BJ (cell line): ENCODE measurements at regions not wholly inside any gene's neighbourhood (a gene's known extent, or its start where the extent isn't known, plus 50 kb on each side); places are given as distances from the start of the nearest gene placed in this dataset.

Experiments
- CTCF ChIA-PET: fragments of 350-600 bp; formaldehyde crosslinking; extraction: SDS; loops from one replicate; lab custom pipeline; 2021; ENCODE audit warnings: antibody characterized with exemption, inconsistent platforms; lab: Yijun Ruan, JAX
- POLR2A ChIA-PET: fragments of 300-600 bp; sonication (Branson Sonifier 250); formaldehyde crosslinking; extraction: SDS; loops from one replicate; lab custom pipeline; 2021; ENCODE audit warnings: antibody characterized with exemption; lab: Charles Lee
- DNase-seq: peaks from one replicate; pipeline ENCODE4 v3.0.0-alpha.2; 2011; ENCODE audit warnings: low read depth
- H3K27me3 ChIP-seq: 2 replicates; pipeline ENCODE4 v1.6.0; 2011; ENCODE audit warnings: low read length; ENCODE audit not compliant: control insufficient read depth, insufficient read depth
- H3K36me3 ChIP-seq: 2 replicates; pipeline ENCODE4 v1.5.1; 2011; ENCODE audit warnings: low read length; ENCODE audit not compliant: control insufficient read depth, insufficient read depth
- H3K4me3 ChIP-seq: 2 replicates; pipeline ENCODE4 v1.5.1; 2011; ENCODE audit warnings: low read depth, mild to moderate bottlenecking, control low read depth, low read length
- TF ChIP-seq, protein P1 (sequence below): IDR thresholded peaks from 2 replicates; pipeline ENCODE4 v1.5.1; 2011; ENCODE audit warnings: low read depth, mild to moderate bottlenecking, control low read depth, inconsistent platforms, low read length, moderate library complexity; ENCODE audit not compliant: insufficient read depth

- Histone ChIP-seq H3K27me3 (no peaks in the 10 kb centered on the region), H3K4me3 (no peak overlapping the region), H3K36me3 (peaks cover 1% of the 10 kb centered on the region; the same call in 1 of the 2 replicates)
- ChIA-PET CTCF (no interaction called here), POLR2A (no interaction called here)
- DNase-seq: no peak
- TF ChIP-seq, protein P1, sequence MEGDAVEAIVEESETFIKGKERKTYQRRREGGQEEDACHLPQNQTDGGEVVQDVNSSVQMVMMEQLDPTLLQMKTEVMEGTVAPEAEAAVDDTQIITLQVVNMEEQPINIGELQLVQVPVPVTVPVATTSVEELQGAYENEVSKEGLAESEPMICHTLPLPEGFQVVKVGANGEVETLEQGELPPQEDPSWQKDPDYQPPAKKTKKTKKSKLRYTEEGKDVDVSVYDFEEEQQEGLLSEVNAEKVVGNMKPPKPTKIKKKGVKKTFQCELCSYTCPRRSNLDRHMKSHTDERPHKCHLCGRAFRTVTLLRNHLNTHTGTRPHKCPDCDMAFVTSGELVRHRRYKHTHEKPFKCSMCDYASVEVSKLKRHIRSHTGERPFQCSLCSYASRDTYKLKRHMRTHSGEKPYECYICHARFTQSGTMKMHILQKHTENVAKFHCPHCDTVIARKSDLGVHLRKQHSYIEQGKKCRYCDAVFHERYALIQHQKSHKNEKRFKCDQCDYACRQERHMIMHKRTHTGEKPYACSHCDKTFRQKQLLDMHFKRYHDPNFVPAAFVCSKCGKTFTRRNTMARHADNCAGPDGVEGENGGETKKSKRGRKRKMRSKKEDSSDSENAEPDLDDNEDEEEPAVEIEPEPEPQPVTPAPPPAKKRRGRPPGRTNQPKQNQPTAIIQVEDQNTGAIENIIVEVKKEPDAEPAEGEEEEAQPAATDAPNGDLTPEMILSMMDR: no peak
These were observed 192.7 kb upstream of the TOPAZ1 start for GRCh38 chr3:44048949-44049348.

GRCh38 chr3:44050101-44050500, 191.6 kb upstream of the TOPAZ1 start:
- CTCF ChIA-PET: no interaction called here
- POLR2A ChIA-PET: no interaction called here
- DNase-seq: no peak

DNA sequence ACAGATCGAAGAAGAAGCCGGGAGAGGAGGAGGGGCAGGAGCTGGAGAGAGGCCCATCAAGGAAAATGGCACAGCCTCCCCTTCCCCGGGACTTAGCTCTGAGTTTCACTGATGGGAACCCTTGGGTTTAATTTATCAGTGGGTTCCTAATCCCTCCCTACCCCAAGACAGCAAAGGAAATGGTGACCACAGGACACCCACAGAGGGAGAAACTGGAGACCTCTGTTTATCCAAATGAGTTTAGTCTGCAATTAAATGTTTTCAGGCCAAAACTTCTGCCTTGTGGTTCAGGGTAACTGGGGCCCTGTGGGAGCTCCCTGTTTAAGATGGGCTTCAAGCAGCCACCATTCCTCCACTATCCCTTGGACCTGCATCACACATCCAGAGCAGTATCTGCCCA, 190.8 kb upstream of the TOPAZ1 start:
- Histone ChIP-seq H3K4me3 (no peak overlapping the region), H3K36me3 (peaks cover 1% of the 10 kb centered on the region; the same call in 1 of the 2 replicates), H3K27me3 (no peaks in the 10 kb centered on the region)
- CTCF ChIA-PET: no interaction called here
- POLR2A ChIA-PET: no interaction called here
- no peak for DNase-seq
- TF ChIP-seq, protein P1: no peak

More at GRCh38 chr3:44050101-44050500, 191.6 kb upstream of the TOPAZ1 start:
- TF ChIP-seq, protein P1: no peak
- Histone ChIP-seq H3K36me3 (peaks cover 1% of the 10 kb centered on the region; the same call in 1 of the 2 replicates), H3K4me3 (no peak overlapping the region), H3K27me3 (no peaks in the 10 kb centered on the region)

- peak; percentile 47 for DNase-seq
- TF ChIP-seq, protein P1: no peak
- no peaks in the 10 kb centered on the region for H3K36me3 ChIP-seq
- no peaks in the 10 kb centered on the region for H3K27me3 ChIP-seq
- CTCF ChIA-PET: no interaction called here
- POLR2A ChIA-PET: no interaction called here
- H3K4me3 ChIP-seq: no peak overlapping the region
These were observed 185.7 kb upstream of the TOPAZ1 start for GRCh38 chr3:44055951-44056350.

GRCh38 chr3:44056446-44057240, 185.0 kb upstream of the TOPAZ1 start:
- TF ChIP-seq, protein P1: no peak
- Histone ChIP-seq H3K27me3 (no peaks in the 10 kb centered on the region), H3K4me3 (no peak overlapping the region), H3K36me3 (no peaks in the 10 kb centered on the region)
- DNase-seq: no peak
- POLR2A ChIA-PET: no interaction called here
- CTCF ChIA-PET: no interaction called here
